Uterus (tissue), 2 donors: ENCODE measurements at regions not wholly inside any gene's neighbourhood (a gene's known extent, or its start where the extent isn't known, plus 50 kb on each side); places are given as distances from the start of the nearest gene placed in this dataset.

Source experiments
- CTCF ChIP-seq, 4 experiments: fragments of 200-600 bp in 2 of 4; fragments of 450-650 bp in 2 of 4; sonication (generic) in 2 of 4; IDR thresholded peaks; one replicate each; pipeline ENCODE4 v1.5.1; 2016 to 2019; ENCODE audit warnings: antibody characterized with exemption in 4 of 4, mild to moderate bottlenecking in 2 of 4, moderate library complexity in 1 of 4
- POLR2A ChIP-seq, 2 donors: fragments of 450-650 bp; IDR thresholded peaks; one replicate each; pipeline ENCODE4 v1.6.1; 2016; ENCODE audit warnings: antibody characterized with exemption in 2 of 2, mild to moderate bottlenecking in 1 of 2, moderate library complexity in 1 of 2

DNA sequence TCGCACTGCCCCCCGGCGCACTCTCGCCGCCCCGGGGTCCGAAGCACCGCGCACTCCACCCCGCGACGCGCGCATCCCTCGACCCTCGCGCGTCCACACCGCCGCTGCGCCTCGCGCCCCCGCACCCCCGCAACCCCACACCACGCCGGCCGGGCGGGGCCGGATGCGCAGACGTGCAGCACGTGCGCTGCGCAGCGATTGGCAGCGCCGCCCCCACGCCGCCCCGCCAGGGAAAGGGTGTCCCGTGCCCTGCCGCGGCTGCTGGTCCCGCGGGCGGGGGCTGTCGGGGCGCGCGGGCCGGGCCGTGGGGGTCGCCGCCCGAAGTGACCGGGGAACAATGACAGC is 53.7 kb upstream of the KDM7A start:
- TF ChIP-seq POLR2A (IDR thresholded peaks at IDR 0.05): no peak
- no peak for TF ChIP-seq CTCF (IDR thresholded peaks at IDR 0.05)
